ENCODE measurements at regions not wholly inside any gene's neighbourhood (a gene's known extent, or its start where the extent isn't known, plus 50 kb on each side); places are given as distances from the start of the nearest gene placed in this dataset.

DNA sequence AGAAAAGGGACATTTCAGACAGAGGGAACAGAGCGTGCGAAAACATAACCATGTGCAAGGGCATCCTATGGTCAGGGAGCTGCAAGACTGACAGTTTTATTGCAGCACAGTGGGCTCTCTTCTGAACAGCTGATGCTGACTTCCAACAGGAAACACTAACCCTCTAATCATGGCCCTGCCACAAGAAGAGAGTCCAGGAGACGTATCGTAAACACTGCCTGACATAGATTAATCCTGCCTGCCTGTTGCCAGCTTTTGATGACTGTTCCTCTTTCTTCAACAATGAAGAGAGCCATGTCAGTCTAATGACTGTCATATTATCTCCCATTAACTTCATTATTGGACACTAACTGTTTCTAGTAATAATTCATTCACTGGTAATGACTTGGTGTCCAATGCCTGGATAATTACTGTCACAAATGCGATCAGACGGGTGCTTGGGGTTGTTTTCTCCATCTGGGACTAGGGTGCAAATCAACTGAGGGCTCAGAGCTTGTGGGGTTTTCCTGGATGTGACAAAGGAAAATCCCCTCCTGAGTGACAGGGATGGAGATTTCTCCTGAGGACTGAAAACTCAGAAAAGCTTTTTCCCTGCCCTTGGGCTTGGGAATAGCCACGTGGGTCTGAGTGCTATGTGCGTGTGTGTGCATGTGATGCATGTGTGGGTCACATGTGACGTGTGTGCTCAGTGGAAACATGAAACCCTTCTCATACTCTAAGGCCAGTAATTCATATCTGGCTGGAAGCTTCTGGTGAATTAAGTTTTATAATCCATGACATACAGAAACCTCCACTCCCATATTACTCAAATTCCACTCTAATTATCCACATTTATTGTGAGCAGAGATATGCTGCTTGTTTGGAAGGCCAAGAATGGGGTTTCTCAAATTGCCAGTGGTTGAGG is 144.0 kb upstream of the PLXNA2 start:
- Mint-ChIP-seq H3K4me3 (no peak overlapping the region), H3K27ac (no peak overlapping the region), H3K27me3 (ENCODE audit: low read depth in 3 of 3) (peaks cover 0 to 3% (median 3%) of the 10 kb centered on the region in 3 donors), H3K4me1 (no peaks in the 10 kb centered on the region), H3K9me3 (peaks cover 0 to 4% (median 0%) of the 10 kb centered on the region in 7 donors), H3K36me3 (no peaks in the 10 kb centered on the region)
- Histone ChIP-seq H3K9me3 (replicated peaks in 1 of 2; ENCODE audit: control insufficient read depth in 1 of 2, insufficient read depth in 1 of 2, low read length in 2 of 2) (no peaks in the 10 kb centered on the region), H3K27ac (ENCODE audit: low read depth in 1 of 2, low read length in 2 of 2) (no peak overlapping the region), H3K9ac (ENCODE audit: insufficient read depth, low read length, poor library complexity, severe bottlenecking) (no peak overlapping the region), H3K36me3 (replicated peaks in 1 of 2; ENCODE audit: control insufficient read depth in 1 of 2, insufficient read depth in 2 of 2, low read length in 2 of 2) (no peaks in the 10 kb centered on the region), H3K4me1 (ENCODE audit: control insufficient read depth in 1 of 2, insufficient read depth in 2 of 2, low read length in 2 of 2) (no peaks in the 10 kb centered on the region), H4K20me1 (ENCODE audit: insufficient read depth, low read length) (no peaks in the 10 kb centered on the region), H2AFZ (ENCODE audit: insufficient read depth, low read depth, low read length, poor library complexity, severe bottlenecking) (no peak overlapping the region), H3K27me3 (ENCODE audit: control insufficient read depth in 2 of 2, insufficient read depth in 2 of 2, low read length in 2 of 2) (no peaks in the 10 kb centered on the region), H3K79me2 (ENCODE audit: insufficient read depth, low read length) (no peaks in the 10 kb centered on the region), H3K4me3 (replicated peaks in 1 of 3; ENCODE audit: low read depth in 2 of 3, low read length in 3 of 3) (no peak overlapping the region), H3K4me2 (replicated peaks; ENCODE audit: extremely low read depth, low read length, poor library complexity, severe bottlenecking) (no peak overlapping the region)
- intact Hi-C loops (cut with micrococcal nuclease) = no loop called here
- no peak for DNase-seq
- TF ChIP-seq, protein P1, sequence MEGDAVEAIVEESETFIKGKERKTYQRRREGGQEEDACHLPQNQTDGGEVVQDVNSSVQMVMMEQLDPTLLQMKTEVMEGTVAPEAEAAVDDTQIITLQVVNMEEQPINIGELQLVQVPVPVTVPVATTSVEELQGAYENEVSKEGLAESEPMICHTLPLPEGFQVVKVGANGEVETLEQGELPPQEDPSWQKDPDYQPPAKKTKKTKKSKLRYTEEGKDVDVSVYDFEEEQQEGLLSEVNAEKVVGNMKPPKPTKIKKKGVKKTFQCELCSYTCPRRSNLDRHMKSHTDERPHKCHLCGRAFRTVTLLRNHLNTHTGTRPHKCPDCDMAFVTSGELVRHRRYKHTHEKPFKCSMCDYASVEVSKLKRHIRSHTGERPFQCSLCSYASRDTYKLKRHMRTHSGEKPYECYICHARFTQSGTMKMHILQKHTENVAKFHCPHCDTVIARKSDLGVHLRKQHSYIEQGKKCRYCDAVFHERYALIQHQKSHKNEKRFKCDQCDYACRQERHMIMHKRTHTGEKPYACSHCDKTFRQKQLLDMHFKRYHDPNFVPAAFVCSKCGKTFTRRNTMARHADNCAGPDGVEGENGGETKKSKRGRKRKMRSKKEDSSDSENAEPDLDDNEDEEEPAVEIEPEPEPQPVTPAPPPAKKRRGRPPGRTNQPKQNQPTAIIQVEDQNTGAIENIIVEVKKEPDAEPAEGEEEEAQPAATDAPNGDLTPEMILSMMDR (IDR thresholded peaks at IDR 0.05) = no peak
- WGBS (ENCODE audit: insufficient coverage) = 33% methylated on average over 4 of the region's 9 CpGs

GRCh38 chr1:208393416-208393815 is 149.2 kb upstream of the PLXNA2 start:
- no peaks in the 10 kb centered on the region for H3K36me3 ChIP-seq (replicated peaks in 1 of 2; ENCODE audit: control insufficient read depth in 1 of 2, insufficient read depth in 2 of 2, low read length in 2 of 2)
- H3K9ac ChIP-seq (ENCODE audit: insufficient read depth, low read length, poor library complexity, severe bottlenecking) = no peak overlapping the region
- H3K27me3 ChIP-seq (ENCODE audit: control insufficient read depth in 2 of 2, insufficient read depth in 2 of 2, low read length in 2 of 2) = no peaks in the 10 kb centered on the region
- H3K9me3 Mint-ChIP-seq = peaks cover 0 to 6% (median 0%) of the 10 kb centered on the region in 7 donors
- no peaks in the 10 kb centered on the region for H4K20me1 ChIP-seq (ENCODE audit: insufficient read depth, low read length)
- H3K27ac ChIP-seq (ENCODE audit: low read depth in 1 of 2, low read length in 2 of 2) = no peak overlapping the region
- TF ChIP-seq, protein P1 (IDR thresholded peaks at IDR 0.05) = no peak
- no peaks in the 10 kb centered on the region for H3K4me1 ChIP-seq (ENCODE audit: control insufficient read depth in 1 of 2, insufficient read depth in 2 of 2, low read length in 2 of 2)
- no peaks in the 10 kb centered on the region for H3K36me3 Mint-ChIP-seq
- H3K27me3 Mint-ChIP-seq (ENCODE audit: low read depth in 3 of 3) = peaks cover 0 to 3% (median 2%) of the 10 kb centered on the region in 3 donors
- no peak overlapping the region for H2AFZ ChIP-seq (ENCODE audit: insufficient read depth, low read depth, low read length, poor library complexity, severe bottlenecking)
- H3K27ac Mint-ChIP-seq = no peak overlapping the region
- no peak for DNase-seq
- no peaks in the 10 kb centered on the region for H3K79me2 ChIP-seq (ENCODE audit: insufficient read depth, low read length)
- H3K9me3 ChIP-seq (replicated peaks in 1 of 2; ENCODE audit: control insufficient read depth in 1 of 2, insufficient read depth in 1 of 2, low read length in 2 of 2) = no peaks in the 10 kb centered on the region
- H3K4me2 ChIP-seq (replicated peaks; ENCODE audit: extremely low read depth, low read length, poor library complexity, severe bottlenecking) = no peak overlapping the region
- H3K4me3 ChIP-seq (replicated peaks in 1 of 3; ENCODE audit: low read depth in 2 of 3, low read length in 3 of 3) = no peak overlapping the region
- 100% methylated on average over 1 of the region's 3 CpGs for WGBS (ENCODE audit: insufficient coverage)
- intact Hi-C loops (cut with micrococcal nuclease) = no loop called here
- H3K4me1 Mint-ChIP-seq = no peaks in the 10 kb centered on the region
- no peak overlapping the region for H3K4me3 Mint-ChIP-seq
